Heart left ventricle (tissue), 16 donors: ENCODE measurements at regions not wholly inside any gene's neighbourhood (a gene's known extent, or its start where the extent isn't known, plus 50 kb on each side); places are given as distances from the start of the nearest gene placed in this dataset.

ENCODE experiments used
- ATAC-seq, 4 donors: fragments of 200-7000 bp; cut with Tn5 transposase; one replicate each; pipeline ENCODE4 v1.9.1; 2020 to 2022; ENCODE audit warnings: moderate library complexity in 4 of 4, mild to moderate bottlenecking in 3 of 4, moderate number of reproducible peaks in 1 of 4
- DNase-seq, 5 donors: peaks; one replicate each; pipeline ENCODE4 v3.0.0-alpha.2; 2020
- H3K27ac ChIP-seq, 12 donors: fragments of 200-600 bp; sonication (generic) in 4 of 12; one replicate each; pipeline versions ENCODE4 v1.5.0 to v1.8.0; 2016 to 2022; ENCODE audit warnings: mild to moderate bottlenecking in 2 of 12
- H3K27me3 ChIP-seq, 9 donors: fragments of 200-600 bp; sonication (generic) in 2 of 9; one replicate each; pipeline versions ENCODE4 v1.5.1 to v1.8.0; 2016 to 2022; ENCODE audit warnings: mild to moderate bottlenecking in 3 of 9
- H3K36me3 ChIP-seq, 9 donors: fragments of 200-600 bp; sonication (generic) in 2 of 9; one replicate each; pipeline versions ENCODE4 v1.5.0 to v1.8.0; 2018 to 2022; ENCODE audit warnings: mild to moderate bottlenecking in 2 of 9
- H3K4me1 ChIP-seq, 12 donors: fragments of 200-600 bp; sonication (generic) in 4 of 12; one replicate each; pipeline versions ENCODE4 v1.5.0 to v1.8.0; 2016 to 2022; ENCODE audit warnings: mild to moderate bottlenecking in 3 of 12
- H3K4me3 ChIP-seq, 12 donors: fragments of 200-600 bp; sonication (generic) in 4 of 12; one replicate each; pipeline versions ENCODE4 v1.5.0 to v1.8.0; 2017 to 2022; ENCODE audit warnings: mild to moderate bottlenecking in 9 of 12, moderate library complexity in 4 of 12
- H3K9me3 ChIP-seq, 12 donors: fragments of 200-600 bp; sonication (generic) in 4 of 12; one replicate each; pipeline versions ENCODE4 v1.5.0 to v1.8.0; 2016 to 2022; ENCODE audit warnings: mild to moderate bottlenecking in 1 of 12
- CTCF ChIP-seq, 12 donors: fragments of 200-600 bp; sonication (generic) in 4 of 12; IDR thresholded peaks; one replicate each; pipeline versions ENCODE4 v1.5.0 to v1.8.0; 2018 to 2022; ENCODE audit warnings: antibody characterized with exemption in 12 of 12, mild to moderate bottlenecking in 5 of 12
- POLR2A ChIP-seq, 2 donors: fragments of 450-650 bp; IDR thresholded peaks; one replicate each; pipeline ENCODE4 v1.6.1; 2017; ENCODE audit warnings: antibody characterized with exemption in 2 of 2, mild to moderate bottlenecking in 2 of 2, moderate library complexity in 2 of 2
- WGBS, 4 donors: extraction: QIAGEN DNeasy Blood & Tissue Kit in 2 of 4; methylation state at CpG; one replicate each; pipeline versions ENCODE4 v1.1.5 to v1.1.7; 2013 to 2018; 5-methylcytosine and 5-hydroxymethylcytosine counted together
- intact Hi-C, 10 donors: fragments of 100-400 bp; cut with DNase I; formaldehyde crosslinking; loops; one replicate each; pipeline versions ENCODE4 v1.11.1 to v1.14.2; 2022
- donor health status: ischemic (EF 13 %, LVEDD 7.1; RV severe dilation, severe dysfunction).
- donor health status: healthy with polysubstance abuse.
- donor health status: DM: no; HTN: yes; CAD: no.
- donor health status: DM: no; HTN: no; CAD: no.
- donor health status: ischemic (EF 25% LVEDD 6.9; RV normal size, moderate dysfunction).
- donor health status: ischemic (EF 25% LVEDD 5.7; RV mildly dilated, moderate dysfunction).
- donor health status: healthy.
- donor health status: DM: yes; HTN: yes; CAD: no.
- donor health status: ischemic (EF 35%, LVEDD 5.7; RV mildly dilated, moderate dysfunction).
- donor health status: nonischemic (EF 11% LVEDD 7.7; RV severe dilation, severe dysfunction).
- donor health status: DM: yes; HTN: yes; CAD: no.
- donor health status: PGD.
- donor health status: ischemic (EF 29% LVEDD 5.4; RV normal size, mild dysfunction).
- donor health status: nonischemic (EF 23%, LVEDD 6.1; RV moderate dilation, normal function).

GRCh38 chr7:81003326-81003725 lies 84.5 kb upstream of the SEMA3C start:
- intact Hi-C loops = no loop called here
- Histone ChIP-seq H3K27me3 (no peaks in the 10 kb centered on the region), H3K4me3 (no peak overlapping the region), H3K36me3 (no peaks in the 10 kb centered on the region), H3K9me3 (no peaks in the 10 kb centered on the region), H3K27ac (no peak overlapping the region), H3K4me1 (peaks cover 0 to 3% (median 0%) of the 10 kb centered on the region in 12 donors)
- no peak for ATAC-seq
- no peak for DNase-seq
- TF ChIP-seq CTCF (IDR thresholded peaks at IDR 0.05) (no peak), POLR2A (IDR thresholded peaks at IDR 0.05) (no peak)
- 47 to 63% (median 61%) methylated on average over 3 of the region's 3 CpGs for WGBS, 4 donors

- DNase-seq = no peak
- H3K27me3 ChIP-seq = no peaks in the 10 kb centered on the region
- ATAC-seq = no peak
- no peaks in the 10 kb centered on the region for H3K9me3 ChIP-seq
- no peak overlapping the region for H3K27ac ChIP-seq
- H3K36me3 ChIP-seq = no peaks in the 10 kb centered on the region
- H3K4me1 ChIP-seq = peaks cover 0 to 3% (median 0%) of the 10 kb centered on the region in 12 donors
- intact Hi-C loops = no loop called here
- TF ChIP-seq POLR2A (IDR thresholded peaks at IDR 0.05) (no peak), CTCF (IDR thresholded peaks at IDR 0.05) (no peak)
- H3K4me3 ChIP-seq = no peak overlapping the region
Observed at GRCh38 chr7:81002421-81002820, 83.6 kb upstream of the SEMA3C start.

- whole genome bisulfite sequencing, 4 donors = 87 to 91% (median 89%) methylated on average over 2 of the region's 2 CpGs
- Histone ChIP-seq H3K4me1 (peaks cover 0 to 3% (median 0%) of the 10 kb centered on the region in 12 donors), H3K36me3 (no peaks in the 10 kb centered on the region), H3K9me3 (no peaks in the 10 kb centered on the region), H3K27ac (no peak overlapping the region), H3K4me3 (no peak overlapping the region), H3K27me3 (no peaks in the 10 kb centered on the region)
- no peak for TF ChIP-seq CTCF (IDR thresholded peaks at IDR 0.05)
- TF ChIP-seq POLR2A (IDR thresholded peaks at IDR 0.05) = no peak
- DNase-seq (no peak), ATAC-seq (no peak)
- intact Hi-C loops = no loop called here
Observed at GRCh38 chr7:80999771-81000170, 80.9 kb upstream of the SEMA3C start.

GRCh38 chr7:80999100-80999499 lies 80.2 kb upstream of the SEMA3C start:
- H3K27ac ChIP-seq = no peak overlapping the region
- DNase-seq (no peak), ATAC-seq (no peak)
- 68 to 80% (median 75%) methylated on average over 3 of the region's 3 CpGs for WGBS, 4 donors
- no peaks in the 10 kb centered on the region for H3K36me3 ChIP-seq
- intact Hi-C loops = no loop called here
- no peak for TF ChIP-seq CTCF (IDR thresholded peaks at IDR 0.05)
- TF ChIP-seq POLR2A (IDR thresholded peaks at IDR 0.05) = no peak
- H3K9me3 ChIP-seq = no peaks in the 10 kb centered on the region
- no peaks in the 10 kb centered on the region for H3K27me3 ChIP-seq
- H3K4me1 ChIP-seq = peaks cover 0 to 3% (median 0%) of the 10 kb centered on the region in 12 donors
- H3K4me3 ChIP-seq = no peak overlapping the region
